ENCODE measurements at regions not wholly inside any gene's neighbourhood (a gene's known extent, or its start where the extent isn't known, plus 50 kb on each side); places are given as distances from the start of the nearest gene placed in this dataset.

DNA sequence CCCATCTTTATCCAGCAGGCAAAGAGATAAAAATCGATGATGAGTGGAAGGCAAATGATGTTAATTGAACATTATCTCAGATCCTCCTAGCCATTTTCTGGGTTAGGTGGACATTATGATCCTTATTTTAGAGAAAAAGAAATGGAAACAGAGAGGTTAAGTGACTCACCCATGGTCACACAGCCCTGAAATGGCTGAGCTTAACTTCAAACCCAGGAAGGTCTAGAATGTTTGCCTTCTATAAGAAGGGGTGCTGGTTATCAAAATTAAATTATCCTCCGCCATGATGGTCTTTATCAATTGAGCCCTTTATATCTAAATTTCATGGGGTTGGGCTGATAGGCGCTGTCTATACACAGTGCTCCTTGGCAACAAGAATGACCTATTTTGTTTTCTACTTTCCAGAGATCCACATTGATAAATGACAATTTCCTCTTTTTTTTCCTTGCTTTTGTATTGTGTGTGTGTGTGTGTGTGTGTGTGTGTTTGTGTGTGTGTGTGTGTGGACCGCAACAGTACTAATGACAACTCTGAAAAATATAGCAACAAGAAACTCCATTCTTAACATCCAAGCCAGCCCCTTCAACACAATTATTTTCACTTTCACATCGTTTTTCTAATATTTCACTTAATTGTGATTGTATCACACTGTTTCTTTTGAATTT lies 571.9 kb downstream of the VRK1 start:
- peaks cover under 1% of the 10 kb centered on the region for H3K27me3 ChIP-seq (ENCODE audit: control insufficient read depth, insufficient read depth, low read length)
- no peaks in the 10 kb centered on the region for H3K4me1 ChIP-seq (ENCODE audit: control insufficient read depth, insufficient read depth, low read length)
- H3K36me3 ChIP-seq (ENCODE audit: control insufficient read depth, insufficient read depth, low read length) = no peaks in the 10 kb centered on the region
- no peak overlapping the region for H3K4me3 ChIP-seq (ENCODE audit: low read length)
- no peaks in the 10 kb centered on the region for H3K9me3 ChIP-seq (ENCODE audit: control insufficient read depth, low read depth, low read length)
- WGBS (ENCODE audit: insufficient coverage, low lambda C conversion rate) = 71% methylated on average over 1 of the region's 5 CpGs
- DNase-seq = no peak
- no peak overlapping the region for H3K27ac ChIP-seq (ENCODE audit: low read length)

DNA sequence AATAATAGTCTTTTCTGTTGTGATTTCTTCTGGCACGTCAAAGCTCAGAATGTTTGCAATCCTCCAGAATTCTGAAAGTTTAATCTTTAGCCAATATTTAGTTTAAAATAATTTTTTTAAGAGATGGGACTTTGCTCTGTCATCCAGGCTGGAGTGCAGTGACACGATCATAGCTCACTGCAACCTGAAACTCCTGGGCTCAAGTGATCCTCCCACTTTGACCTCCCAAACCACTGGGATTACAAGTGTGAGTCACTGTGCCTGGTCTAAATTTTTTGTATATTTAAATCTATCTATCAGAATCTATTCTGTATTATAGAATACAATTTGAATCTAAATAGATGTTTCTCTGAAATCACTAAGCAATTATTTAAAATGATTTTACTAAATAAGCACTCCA lies 572.7 kb downstream of the VRK1 start:
- Histone ChIP-seq H3K36me3 (ENCODE audit: control insufficient read depth, insufficient read depth, low read length) (no peaks in the 10 kb centered on the region), H3K4me3 (ENCODE audit: low read length) (no peak overlapping the region), H3K9me3 (ENCODE audit: control insufficient read depth, low read depth, low read length) (no peaks in the 10 kb centered on the region), H3K27ac (ENCODE audit: low read length) (no peak overlapping the region), H3K27me3 (ENCODE audit: control insufficient read depth, insufficient read depth, low read length) (peaks cover 4% of the 10 kb centered on the region), H3K4me1 (ENCODE audit: control insufficient read depth, insufficient read depth, low read length) (no peaks in the 10 kb centered on the region)
- no peak for DNase-seq
- 25% methylated on average over 1 of the region's 2 CpGs for WGBS (ENCODE audit: insufficient coverage, low lambda C conversion rate)

DNA sequence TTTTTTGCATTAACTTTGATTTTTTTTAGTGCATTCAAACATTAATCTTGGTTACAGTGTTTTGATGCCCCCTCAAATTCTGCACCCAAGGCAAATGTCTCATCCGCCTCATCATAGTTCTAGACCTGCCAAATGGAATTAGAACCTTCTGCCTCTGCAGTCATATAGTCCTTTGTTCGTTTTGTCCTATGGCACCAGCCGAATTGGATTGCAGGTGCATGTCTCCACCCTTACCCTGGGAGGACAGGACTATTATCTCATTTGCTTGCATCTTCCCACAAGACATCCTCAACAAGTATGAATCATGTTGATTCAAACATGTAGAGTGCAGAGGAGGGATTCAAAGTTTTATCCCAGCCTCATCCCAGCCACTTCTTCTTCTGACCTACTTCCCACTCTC lies 579.1 kb downstream of the VRK1 start:
- no peak for DNase-seq
- Histone ChIP-seq H3K27ac (ENCODE audit: low read length) (no peak overlapping the region), H3K27me3 (ENCODE audit: control insufficient read depth, insufficient read depth, low read length) (peaks cover 11% of the 10 kb centered on the region), H3K36me3 (ENCODE audit: control insufficient read depth, insufficient read depth, low read length) (no peaks in the 10 kb centered on the region), H3K4me1 (ENCODE audit: control insufficient read depth, insufficient read depth, low read length) (no peaks in the 10 kb centered on the region), H3K9me3 (ENCODE audit: control insufficient read depth, low read depth, low read length) (no peaks in the 10 kb centered on the region), H3K4me3 (ENCODE audit: low read length) (no peak overlapping the region)
- no CpG with 5 or more reads among the region's 3 CpGs for WGBS (ENCODE audit: insufficient coverage, low lambda C conversion rate)

DNA sequence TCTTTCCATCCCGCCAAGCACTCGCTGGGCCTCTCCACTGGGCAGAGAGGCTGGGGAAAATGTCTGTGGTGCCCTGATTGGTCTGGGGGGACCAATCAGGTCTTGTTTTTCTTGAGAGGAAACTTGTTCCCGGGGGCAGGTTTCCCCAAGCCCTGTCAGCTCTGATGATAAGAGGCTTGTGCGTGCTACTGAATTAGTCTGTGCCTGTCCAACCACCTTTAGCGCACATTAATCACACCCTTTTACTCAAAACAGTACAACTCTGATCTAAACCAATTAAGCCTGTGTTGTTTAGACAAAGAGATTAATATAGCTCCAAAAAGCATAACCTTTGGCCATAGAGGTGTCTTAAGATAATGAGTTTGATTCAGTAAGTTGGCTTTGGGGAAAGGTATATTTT lies 580.4 kb downstream of the VRK1 start:
- no peak for DNase-seq

DNA sequence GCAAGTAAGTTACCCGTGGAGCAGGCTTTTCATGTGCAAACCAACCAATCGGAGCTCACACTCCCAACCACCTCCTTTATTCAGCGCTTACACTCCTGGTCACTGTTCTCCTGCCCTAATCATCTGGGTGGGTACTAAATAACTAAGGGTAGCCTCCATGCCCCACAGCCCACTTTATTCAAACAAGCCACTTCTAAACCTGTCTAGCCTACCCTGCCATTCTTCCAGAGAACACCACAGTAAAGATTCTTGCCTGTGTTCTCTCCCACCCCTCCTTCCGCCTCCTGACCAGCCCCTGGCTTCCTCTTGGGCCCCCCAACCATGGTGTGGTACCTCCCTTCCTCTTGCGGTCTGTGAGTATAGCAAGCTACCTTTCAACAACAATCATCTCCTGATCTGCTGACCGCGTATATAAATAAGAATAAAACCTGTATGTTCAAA lies 581.9 kb downstream of the VRK1 start:
- Histone ChIP-seq H3K4me3 (ENCODE audit: low read length) (no peak overlapping the region), H3K36me3 (ENCODE audit: control insufficient read depth, insufficient read depth, low read length) (no peaks in the 10 kb centered on the region), H3K27ac (ENCODE audit: low read length) (no peak overlapping the region), H3K4me1 (ENCODE audit: control insufficient read depth, insufficient read depth, low read length) (no peaks in the 10 kb centered on the region), H3K27me3 (ENCODE audit: control insufficient read depth, insufficient read depth, low read length) (peaks cover 9% of the 10 kb centered on the region), H3K9me3 (ENCODE audit: control insufficient read depth, low read depth, low read length) (no peaks in the 10 kb centered on the region)
- no CpG with 5 or more reads among the region's 7 CpGs for WGBS (ENCODE audit: insufficient coverage, low lambda C conversion rate)
- no peak for DNase-seq

More for the DNA sequence above, 580.4 kb downstream of the VRK1 start:
- Histone ChIP-seq H3K27ac (ENCODE audit: low read length) (no peak overlapping the region), H3K36me3 (ENCODE audit: control insufficient read depth, insufficient read depth, low read length) (no peaks in the 10 kb centered on the region), H3K4me3 (ENCODE audit: low read length) (no peak overlapping the region), H3K9me3 (ENCODE audit: control insufficient read depth, low read depth, low read length) (no peaks in the 10 kb centered on the region), H3K27me3 (ENCODE audit: control insufficient read depth, insufficient read depth, low read length) (peaks cover 11% of the 10 kb centered on the region), H3K4me1 (ENCODE audit: control insufficient read depth, insufficient read depth, low read length) (no peaks in the 10 kb centered on the region)
- no CpG with 5 or more reads among the region's 5 CpGs for WGBS (ENCODE audit: insufficient coverage, low lambda C conversion rate)

- no CpG with 5 or more reads among the region's 7 CpGs for WGBS (ENCODE audit: insufficient coverage, low lambda C conversion rate)
- H3K36me3 ChIP-seq (ENCODE audit: control insufficient read depth, insufficient read depth, low read length) = no peaks in the 10 kb centered on the region
Observed at GRCh38 chr14:97380539-97380941, 583.4 kb downstream of the VRK1 start.

GRCh38 chr14:97381309-97381708 lies 584.1 kb downstream of the VRK1 start:
- no peak overlapping the region for H3K27ac ChIP-seq (ENCODE audit: low read length)
- H3K4me3 ChIP-seq (ENCODE audit: low read length) = no peak overlapping the region
- no peaks in the 10 kb centered on the region for H3K4me1 ChIP-seq (ENCODE audit: control insufficient read depth, insufficient read depth, low read length)
- H3K9me3 ChIP-seq (ENCODE audit: control insufficient read depth, low read depth, low read length) = no peaks in the 10 kb centered on the region
- H3K36me3 ChIP-seq (ENCODE audit: control insufficient read depth, insufficient read depth, low read length) = no peaks in the 10 kb centered on the region
- WGBS (ENCODE audit: insufficient coverage, low lambda C conversion rate) = no CpG with 5 or more reads among the region's 1 CpG
- peaks cover 7% of the 10 kb centered on the region for H3K27me3 ChIP-seq (ENCODE audit: control insufficient read depth, insufficient read depth, low read length)
- DNase-seq = no peak

More at GRCh38 chr14:97380539-97380941, 583.4 kb downstream of the VRK1 start:
- Histone ChIP-seq H3K27ac (ENCODE audit: low read length) (no peak overlapping the region), H3K4me1 (ENCODE audit: control insufficient read depth, insufficient read depth, low read length) (no peaks in the 10 kb centered on the region), H3K9me3 (ENCODE audit: control insufficient read depth, low read depth, low read length) (no peaks in the 10 kb centered on the region), H3K4me3 (ENCODE audit: low read length) (no peak overlapping the region), H3K27me3 (ENCODE audit: control insufficient read depth, insufficient read depth, low read length) (peaks cover 7% of the 10 kb centered on the region)
- DNase-seq = no peak

DNA sequence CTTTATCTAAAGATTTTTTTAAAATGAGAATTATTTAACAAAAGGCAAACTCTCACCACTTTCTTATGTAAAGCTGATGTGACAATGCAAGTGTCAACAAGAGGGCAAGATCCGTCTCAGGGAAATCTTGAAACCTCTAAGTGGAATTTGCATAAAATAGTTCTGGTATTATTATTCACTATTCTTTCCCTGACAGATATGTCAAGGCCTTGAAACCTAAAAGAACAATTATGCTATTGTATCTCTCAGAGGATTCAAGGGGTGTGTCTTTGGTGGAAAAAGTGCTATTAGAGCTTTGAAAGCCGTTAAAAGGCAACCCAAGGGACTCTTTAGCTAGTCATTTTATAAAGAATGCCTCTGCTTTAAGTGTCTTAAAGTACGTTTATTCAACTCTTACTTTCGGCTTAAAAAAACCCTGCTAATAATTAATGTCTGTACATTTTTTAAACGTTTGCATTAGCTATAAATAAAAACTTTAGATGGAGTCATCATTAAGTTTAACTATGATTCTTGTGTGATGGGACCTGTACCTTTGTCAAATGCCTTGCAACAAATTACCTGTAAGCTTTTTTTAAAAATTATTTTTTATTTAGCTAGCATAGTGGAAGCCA lies 585.5 kb downstream of the VRK1 start:
- Histone ChIP-seq H3K4me1 (ENCODE audit: control insufficient read depth, insufficient read depth, low read length) (no peaks in the 10 kb centered on the region), H3K27ac (ENCODE audit: low read length) (no peak overlapping the region), H3K36me3 (ENCODE audit: control insufficient read depth, insufficient read depth, low read length) (no peaks in the 10 kb centered on the region), H3K4me3 (ENCODE audit: low read length) (no peak overlapping the region), H3K27me3 (ENCODE audit: control insufficient read depth, insufficient read depth, low read length) (peaks cover 7% of the 10 kb centered on the region), H3K9me3 (ENCODE audit: control insufficient read depth, low read depth, low read length) (no peaks in the 10 kb centered on the region)
- DNase-seq = no peak
- WGBS (ENCODE audit: insufficient coverage, low lambda C conversion rate) = no CpG with 5 or more reads among the region's 5 CpGs

DNA sequence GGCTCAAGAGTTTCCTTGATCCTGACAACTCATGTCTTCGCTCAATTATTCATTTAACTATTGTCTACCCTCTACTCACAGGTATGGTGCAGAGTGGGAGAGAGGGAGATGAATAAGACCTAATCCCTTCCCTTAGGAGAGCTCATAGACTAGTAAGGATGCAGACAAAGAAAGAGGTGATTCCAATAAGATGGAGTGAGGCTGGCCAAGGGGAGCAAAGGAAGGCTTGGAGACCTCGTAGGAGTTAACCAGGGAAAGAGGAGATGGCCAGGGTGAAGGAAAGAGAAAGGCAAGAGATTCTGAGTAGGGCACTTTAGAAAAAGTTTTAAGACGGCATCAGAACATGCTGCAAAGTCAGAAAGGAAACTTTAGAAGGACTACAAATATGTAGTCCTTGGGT lies 588.5 kb downstream of the VRK1 start:
- Histone ChIP-seq H3K36me3 (ENCODE audit: control insufficient read depth, insufficient read depth, low read length) (no peaks in the 10 kb centered on the region), H3K4me1 (ENCODE audit: control insufficient read depth, insufficient read depth, low read length) (no peaks in the 10 kb centered on the region), H3K9me3 (ENCODE audit: control insufficient read depth, low read depth, low read length) (no peaks in the 10 kb centered on the region), H3K27me3 (ENCODE audit: control insufficient read depth, insufficient read depth, low read length) (no peaks in the 10 kb centered on the region), H3K27ac (ENCODE audit: low read length) (no peak overlapping the region), H3K4me3 (ENCODE audit: low read length) (no peak overlapping the region)
- no peak for DNase-seq
- 90% methylated on average over 1 of the region's 3 CpGs for WGBS (ENCODE audit: insufficient coverage, low lambda C conversion rate)

DNA sequence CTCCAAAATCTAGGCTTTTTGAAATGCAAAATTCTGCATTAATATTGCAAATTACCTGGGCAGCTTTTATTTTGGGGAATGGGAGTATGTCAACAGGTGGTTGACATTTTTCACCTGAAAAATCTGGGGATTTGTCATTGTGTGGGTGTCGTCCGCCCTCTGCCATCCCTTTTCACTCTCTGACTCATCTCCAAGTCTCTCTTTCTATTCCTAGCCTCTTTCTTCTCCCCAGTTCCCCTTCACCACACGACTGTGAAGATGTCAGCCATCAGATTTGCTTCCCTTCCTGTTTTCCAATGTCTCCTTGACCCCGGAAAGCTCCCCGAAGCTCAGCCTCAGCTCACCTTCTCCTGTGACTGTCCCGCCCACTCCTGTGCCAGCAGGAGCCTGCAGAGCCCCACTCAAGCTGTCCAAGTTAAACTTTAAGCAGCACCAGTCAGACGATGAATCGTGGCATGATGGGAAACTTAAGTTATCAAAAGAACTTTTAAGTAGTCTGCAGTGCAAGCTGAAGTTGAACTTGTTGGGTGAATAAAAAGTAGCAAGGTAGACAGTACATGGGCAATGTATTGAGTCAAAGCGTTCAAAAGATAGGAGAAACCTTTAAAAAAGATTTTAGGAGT lies 590.2 kb downstream of the VRK1 start:
- H3K4me1 ChIP-seq (ENCODE audit: control insufficient read depth, insufficient read depth, low read length) = no peaks in the 10 kb centered on the region
- H3K9me3 ChIP-seq (ENCODE audit: control insufficient read depth, low read depth, low read length) = no peaks in the 10 kb centered on the region
- H3K27ac ChIP-seq (ENCODE audit: low read length) = no peak overlapping the region
- WGBS (ENCODE audit: insufficient coverage, low lambda C conversion rate) = 17% methylated on average over 4 of the region's 9 CpGs
- no peaks in the 10 kb centered on the region for H3K27me3 ChIP-seq (ENCODE audit: control insufficient read depth, insufficient read depth, low read length)
- DNase-seq = no peak
- no peak overlapping the region for H3K4me3 ChIP-seq (ENCODE audit: low read length)
- no peaks in the 10 kb centered on the region for H3K36me3 ChIP-seq (ENCODE audit: control insufficient read depth, insufficient read depth, low read length)
